Ascending aorta (tissue), 2 donors: ENCODE measurements at regions not wholly inside any gene's neighbourhood (a gene's known extent, or its start where the extent isn't known, plus 50 kb on each side); places are given as distances from the start of the nearest gene placed in this dataset.

Source experiments
- DNase-seq, 2 donors: peaks; one replicate each; pipeline ENCODE4 v3.0.0-alpha.2; 2019; ENCODE audit warnings: low spot score in 2 of 2
- H3K27ac ChIP-seq, 2 donors: fragments of 200-600 bp; sonication (generic); one replicate each; pipeline ENCODE4 v1.5.1; 2016 to 2017; ENCODE audit warnings: mild to moderate bottlenecking in 1 of 2
- H3K27me3 ChIP-seq: fragments of 200-600 bp; sonication (generic); one replicate; pipeline ENCODE4 v1.5.1; 2017
- H3K36me3 ChIP-seq, 2 donors: fragments of 200-600 bp; sonication (generic); one replicate each; pipeline ENCODE4 v1.5.1; 2016
- H3K4me1 ChIP-seq, 2 donors: fragments of 200-600 bp; sonication (generic); one replicate each; pipeline ENCODE4 v1.5.1; 2016 to 2017; ENCODE audit warnings: mild to moderate bottlenecking in 1 of 2
- H3K4me3 ChIP-seq, 2 donors: fragments of 200-600 bp; sonication (generic); one replicate each; pipeline ENCODE4 v1.5.1; 2016 to 2017; ENCODE audit warnings: mild to moderate bottlenecking in 1 of 2
- H3K9me3 ChIP-seq, 2 donors: fragments of 200-600 bp; sonication (generic); one replicate each; pipeline ENCODE4 v1.5.1; 2016
- CTCF ChIP-seq, 3 experiments: fragments of 200-600 bp in 2 of 3; fragments of 450-650 bp in 1 of 3; sonication (generic) in 2 of 3; IDR thresholded peaks; one replicate each; pipeline ENCODE4 v1.5.1; 2016 to 2019; ENCODE audit warnings: antibody characterized with exemption in 3 of 3, mild to moderate bottlenecking in 1 of 3, moderate library complexity in 1 of 3
- intact Hi-C: fragments of 100-400 bp; cut with DNase I; formaldehyde crosslinking; loops from one replicate; pipeline ENCODE4 v1.15.1; 2023

- no peak for TF ChIP-seq CTCF (IDR thresholded peaks at IDR 0.05)
These were observed 58.2 kb upstream of the SLC25A13 start for GRCh38 chr7:96380111-96380512.

GRCh38 chr7:96377399-96377798 lies 55.5 kb upstream of the SLC25A13 start:
- no peak overlapping the region for H3K27ac ChIP-seq
- no peaks in the 10 kb centered on the region for H3K4me1 ChIP-seq

More at GRCh38 chr7:96380111-96380512, 58.2 kb upstream of the SLC25A13 start:
- H3K4me1 ChIP-seq: no peaks in the 10 kb centered on the region
- H3K9me3 ChIP-seq: no peaks in the 10 kb centered on the region
- no peaks in the 10 kb centered on the region for H3K27me3 ChIP-seq
- intact Hi-C loops: loop anchor here (10.0 kb wide), 1 partner anchor 645 kb away; the partner anchor contains the start of gene DLX5
- no peaks in the 10 kb centered on the region for H3K36me3 ChIP-seq
- DNase-seq: no peak
- no peak overlapping the region for H3K27ac ChIP-seq
- no peak overlapping the region for H3K4me3 ChIP-seq

More at GRCh38 chr7:96377399-96377798, 55.5 kb upstream of the SLC25A13 start:
- H3K27me3 ChIP-seq: no peaks in the 10 kb centered on the region
- DNase-seq: no peak
- H3K9me3 ChIP-seq: no peaks in the 10 kb centered on the region
- no peaks in the 10 kb centered on the region for H3K36me3 ChIP-seq
- H3K4me3 ChIP-seq: no peak overlapping the region
- intact Hi-C loops: no loop called here
- no peak for TF ChIP-seq CTCF (IDR thresholded peaks at IDR 0.05)
